Ishikawa (cell line): ENCODE measurements at regions not wholly inside any gene's neighbourhood (a gene's known extent, or its start where the extent isn't known, plus 50 kb on each side); places are given as distances from the start of the nearest gene placed in this dataset.

Experiments used
- CEBPB ChIP-seq: IDR thresholded peaks from 2 replicates; pipeline ENCODE4 v1.6.1; 2012
- CREB1 ChIP-seq: IDR thresholded peaks from 2 replicates; pipeline ENCODE4 v1.6.1; 2012; ENCODE audit warnings: low read depth
- EGR1 ChIP-seq: IDR thresholded peaks from 2 replicates; pipeline ENCODE4 v1.6.1; 2012
- EP300 ChIP-seq: IDR thresholded peaks from 2 replicates; pipeline ENCODE4 v1.6.1; 2012; ENCODE audit warnings: borderline replicate concordance
- FOXM1 ChIP-seq: IDR thresholded peaks from 2 replicates; pipeline ENCODE4 v1.6.1; 2012; ENCODE audit warnings: low read depth, borderline replicate concordance
- MAX ChIP-seq: IDR thresholded peaks from 2 replicates; pipeline ENCODE4 v1.6.1; 2012
- NFIC ChIP-seq: IDR thresholded peaks from 2 replicates; pipeline ENCODE4 v1.6.1; 2012
- RAD21 ChIP-seq: IDR thresholded peaks from 2 replicates; pipeline ENCODE4 v1.6.1; 2012; ENCODE audit warnings: low read depth
- REST ChIP-seq: IDR thresholded peaks from 2 replicates; pipeline ENCODE4 v1.6.1; 2012; ENCODE audit warnings: low read depth, mild to moderate bottlenecking
- TAF1 ChIP-seq: IDR thresholded peaks from 2 replicates; pipeline ENCODE4 v1.6.1; 2012; ENCODE audit warnings: low read depth, mild to moderate bottlenecking
- TCF12 ChIP-seq: IDR thresholded peaks from 2 replicates; pipeline ENCODE4 v1.6.1; 2012; ENCODE audit warnings: low read depth
- TEAD4 ChIP-seq: IDR thresholded peaks from 2 replicates; pipeline ENCODE4 v1.6.1; 2012
- USF1 ChIP-seq: IDR thresholded peaks from 2 replicates; pipeline ENCODE4 v1.6.1; 2012
- YY1 ChIP-seq: IDR thresholded peaks from 2 replicates; pipeline ENCODE4 v1.6.1; 2012; ENCODE audit warnings: low read depth
- ZBTB7A ChIP-seq: IDR thresholded peaks from 2 replicates; pipeline ENCODE4 v1.6.1; 2012; ENCODE audit warnings: low read depth

DNA sequence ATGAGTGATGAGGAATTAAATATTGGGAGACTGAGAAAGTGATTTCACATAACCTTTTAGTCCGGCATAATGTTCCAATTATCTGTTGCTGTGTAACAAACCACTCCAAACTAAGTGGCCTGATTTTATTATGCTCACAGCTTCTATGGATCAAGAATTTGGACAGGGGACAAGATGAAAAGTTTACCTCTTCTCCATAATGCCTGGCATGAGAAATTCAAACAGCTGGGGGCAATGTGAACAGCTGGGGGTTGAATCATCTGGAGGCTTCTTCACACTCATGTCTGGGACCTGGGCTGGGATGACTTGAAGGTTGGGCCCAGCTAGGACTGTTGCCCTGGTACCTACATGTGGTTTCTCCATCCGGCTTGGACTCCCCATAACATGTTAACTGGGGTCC, 99.4 kb upstream of the DRD2 start:
- TF ChIP-seq FOXM1 (no peak), TEAD4 (no peak), USF1 (no peak), RAD21 (no peak), CEBPB (no peak), EGR1 (no peak), YY1 (no peak), REST (no peak), TCF12 (no peak), ZBTB7A (no peak), CREB1 (no peak), TAF1 (no peak), EP300 (no peak), MAX (no peak), NFIC (no peak)

- no peak for TF ChIP-seq RAD21
- TF ChIP-seq YY1 = no peak
These were observed 99.0 kb upstream of the DRD2 start for GRCh38 chr11:113574171-113574570.

DNA sequence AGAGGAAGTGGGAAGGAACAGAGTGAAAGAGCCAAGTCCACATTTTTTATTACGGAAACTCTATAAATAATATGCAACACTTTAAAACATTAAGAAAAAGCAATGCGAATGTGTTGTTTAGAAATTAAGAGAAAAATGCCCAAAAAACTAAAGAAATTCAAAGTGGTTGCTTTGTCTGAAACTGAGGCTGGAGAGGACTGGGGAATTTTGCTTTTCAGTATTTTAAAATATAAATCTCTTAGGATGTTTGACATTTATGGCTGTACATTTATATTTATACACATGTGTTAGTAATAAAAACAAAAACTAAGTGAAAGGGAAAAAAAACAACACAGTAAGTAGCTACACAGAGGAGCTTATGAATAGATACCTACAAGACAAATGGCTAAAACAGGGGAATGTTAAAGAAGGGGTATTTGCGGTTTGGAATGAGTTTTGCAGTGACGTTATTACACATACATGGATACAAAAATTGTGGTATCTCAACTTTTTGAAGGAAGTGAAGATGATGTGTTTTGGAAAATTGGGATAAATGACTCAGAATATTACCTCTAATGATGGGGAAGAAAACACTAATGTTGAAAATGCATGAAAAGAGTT, 97.0 kb upstream of the DRD2 start:
- no peak for TF ChIP-seq FOXM1
- TF ChIP-seq ZBTB7A = no peak
- TF ChIP-seq MAX = no peak
- TF ChIP-seq CEBPB = no peak
- TF ChIP-seq TEAD4 = no peak
- TF ChIP-seq TAF1 = no peak

GRCh38 chr11:113571531-113571930, 96.3 kb upstream of the DRD2 start:
- no peak for TF ChIP-seq YY1
- no peak for TF ChIP-seq CREB1
- TF ChIP-seq CEBPB = no peak

DNA sequence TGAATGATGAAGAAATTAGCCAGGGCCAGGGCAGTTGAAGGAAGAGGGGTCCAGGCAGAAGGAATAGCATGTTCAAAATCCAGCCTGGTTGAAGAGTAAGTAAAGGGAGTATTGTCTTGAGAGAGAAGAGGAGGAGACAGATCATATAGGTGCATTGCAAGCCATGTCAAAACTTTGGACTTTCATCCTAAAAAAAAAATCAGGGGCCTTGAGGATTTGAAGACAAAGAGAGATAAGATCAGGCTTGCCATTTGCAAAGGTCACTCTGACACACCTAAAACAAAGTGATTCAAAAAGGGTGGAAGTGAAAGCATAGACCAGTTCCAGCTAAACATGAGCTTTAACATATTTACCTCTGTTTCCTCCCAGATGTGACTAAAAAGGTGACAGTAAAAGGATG, 95.7 kb upstream of the DRD2 start:
- TF ChIP-seq CREB1 (no peak), TCF12 (no peak), EGR1 (no peak), REST (no peak), ZBTB7A (no peak), EP300 (no peak)

DNA sequence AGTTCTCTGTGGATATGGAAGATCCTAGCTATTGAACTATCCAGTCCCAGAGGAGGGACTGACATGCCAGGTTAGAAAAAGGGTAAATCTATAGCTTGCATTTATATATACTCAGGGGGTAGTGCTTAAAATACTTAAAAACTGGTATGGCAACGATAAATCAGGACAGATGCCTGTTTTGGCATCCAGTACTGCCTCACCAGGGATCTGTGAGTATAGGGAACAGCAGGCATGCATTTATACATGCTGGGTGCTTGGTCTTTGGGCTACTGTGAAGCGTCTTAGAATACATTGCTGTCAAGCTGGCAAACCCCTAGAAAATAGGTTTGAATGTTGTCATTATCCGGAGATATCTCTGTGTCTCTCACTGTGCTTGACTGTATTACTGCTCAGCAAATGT, 94.2 kb upstream of the DRD2 start:
- no peak for TF ChIP-seq NFIC
- no peak for TF ChIP-seq ZBTB7A
- TF ChIP-seq TAF1 = no peak
- no peak for TF ChIP-seq FOXM1
- TF ChIP-seq EGR1 = no peak
- TF ChIP-seq CEBPB = no peak
- TF ChIP-seq CREB1 = no peak
- TF ChIP-seq TEAD4 = no peak
- no peak for TF ChIP-seq EP300
- TF ChIP-seq REST = no peak
- no peak for TF ChIP-seq USF1
- TF ChIP-seq YY1 = no peak
- no peak for TF ChIP-seq RAD21
- TF ChIP-seq TCF12 = no peak
- TF ChIP-seq MAX = no peak
